SK-N-MC (cell line): ENCODE measurements at regions not wholly inside any gene's neighbourhood (a gene's known extent, or its start where the extent isn't known, plus 50 kb on each side); places are given as distances from the start of the nearest gene placed in this dataset.

ENCODE experiments used
- EZH2 ChIP-seq: fragments of 200-600 bp; sonication (generic); IDR thresholded peaks from one replicate; pipeline ENCODE4 v1.6.1; 2017; ENCODE audit warnings: antibody characterized with exemption
- FOXP2 ChIP-seq: optimal IDR thresholded peaks from 2 replicates; pipeline ENCODE3; 2011; ENCODE audit warnings: mild to moderate bottlenecking, moderate library complexity; ENCODE audit not compliant: insufficient read depth; ENCODE audit errors: extremely low read length, control extremely low read depth
- POLR2AphosphoS5 ChIP-seq: IDR thresholded peaks from 2 replicates; pipeline ENCODE4 v1.6.1; 2012; ENCODE audit warnings: mild to moderate bottlenecking, low read depth, low read length, borderline replicate concordance

GRCh38 chr3:8399686-8400085 lies 101.9 kb upstream of the LMCD1 start:
- TF ChIP-seq POLR2AphosphoS5 (no peak), EZH2 (no peak), FOXP2 (no peak)
